ENCODE measurements at regions not wholly inside any gene's neighbourhood (a gene's known extent, or its start where the extent isn't known, plus 50 kb on each side); places are given as distances from the start of the nearest gene placed in this dataset.
"Not testable (repeated sequence)": the region's sequence is repeated elsewhere in the genome, so short reads cannot be mapped to it uniquely, and the experiment has no call there.

GRCh38 chr3:21898316-21898715, 147.3 kb upstream of the ZNF385D start:
- Histone ChIP-seq H3K27me3 (ENCODE audit: insufficient read depth, low read length) (no peaks in the 10 kb centered on the region), H3K9me3 (ENCODE audit: insufficient read depth, low read depth, low read length) (no peaks in the 10 kb centered on the region), H3K4me1 (ENCODE audit: insufficient read depth, low read length) (peaks cover under 1% of the 10 kb centered on the region; the same call in 1 of the 2 replicates), H3K4me3 (ENCODE audit: low read length) (no peak overlapping the region), H3K27ac (ENCODE audit: low read length) (no peak overlapping the region), H3K36me3 (ENCODE audit: insufficient read depth, low read depth, low read length) (no peaks in the 10 kb centered on the region), H3K9ac (ENCODE audit: low read depth, low read length) (no peak overlapping the region)

GRCh38 chr3:21901484-21901883, 150.5 kb upstream of the ZNF385D start:
- H3K27me3 ChIP-seq (ENCODE audit: insufficient read depth, low read length), result no peaks in the 10 kb centered on the region
- no peaks in the 10 kb centered on the region for H3K36me3 ChIP-seq (ENCODE audit: insufficient read depth, low read depth, low read length)
- no peaks in the 10 kb centered on the region; the same call in 1 of the 2 replicates for H3K4me1 ChIP-seq (ENCODE audit: insufficient read depth, low read length)
- H3K4me3 ChIP-seq (ENCODE audit: low read length), result no peak overlapping the region
- no peak overlapping the region for H3K27ac ChIP-seq (ENCODE audit: low read length)
- H3K9ac ChIP-seq (ENCODE audit: low read depth, low read length), result no peak overlapping the region
- no peaks in the 10 kb centered on the region for H3K9me3 ChIP-seq (ENCODE audit: insufficient read depth, low read depth, low read length)

- Histone ChIP-seq H3K36me3 (ENCODE audit: insufficient read depth, low read depth, low read length) (no peaks in the 10 kb centered on the region), H3K27ac (ENCODE audit: low read length) (no peak overlapping the region), H3K9ac (ENCODE audit: low read depth, low read length) (no peak overlapping the region), H3K9me3 (ENCODE audit: insufficient read depth, low read depth, low read length) (no peaks in the 10 kb centered on the region), H3K4me3 (ENCODE audit: low read length) (no peak overlapping the region), H3K4me1 (ENCODE audit: insufficient read depth, low read length) (no peaks in the 10 kb centered on the region; the same call in 1 of the 2 replicates), H3K27me3 (ENCODE audit: insufficient read depth, low read length) (no peaks in the 10 kb centered on the region)
Measured at GRCh38 chr3:21902956-21903355, 151.9 kb upstream of the ZNF385D start.

GRCh38 chr3:21909096-21909495, 158.1 kb upstream of the ZNF385D start:
- H3K27ac ChIP-seq (ENCODE audit: low read length), result no peak overlapping the region
- no peaks in the 10 kb centered on the region for H3K9me3 ChIP-seq (ENCODE audit: insufficient read depth, low read depth, low read length)
- H3K36me3 ChIP-seq (ENCODE audit: insufficient read depth, low read depth, low read length), result no peaks in the 10 kb centered on the region
- no peaks in the 10 kb centered on the region for H3K4me1 ChIP-seq (ENCODE audit: insufficient read depth, low read length)
- no peak overlapping the region for H3K9ac ChIP-seq (ENCODE audit: low read depth, low read length)
- no peak overlapping the region for H3K4me3 ChIP-seq (ENCODE audit: low read length)
- H3K27me3 ChIP-seq (ENCODE audit: insufficient read depth, low read length), result no peaks in the 10 kb centered on the region

GRCh38 chr3:21912711-21913110, 161.7 kb upstream of the ZNF385D start:
- no peak overlapping the region for H3K27ac ChIP-seq (ENCODE audit: low read length)
- no peak overlapping the region for H3K9ac ChIP-seq (ENCODE audit: low read depth, low read length)
- H3K4me1 ChIP-seq (ENCODE audit: insufficient read depth, low read length), result no peaks in the 10 kb centered on the region; the same call in 1 of the 2 replicates
- no peaks in the 10 kb centered on the region for H3K36me3 ChIP-seq (ENCODE audit: insufficient read depth, low read depth, low read length)
- no peak overlapping the region for H3K4me3 ChIP-seq (ENCODE audit: low read length)
- no peaks in the 10 kb centered on the region for H3K9me3 ChIP-seq (ENCODE audit: insufficient read depth, low read depth, low read length)
- no peaks in the 10 kb centered on the region for H3K27me3 ChIP-seq (ENCODE audit: insufficient read depth, low read length)

- no peak overlapping the region for H3K9ac ChIP-seq (ENCODE audit: low read depth, low read length)
- no peak overlapping the region for H3K4me3 ChIP-seq (ENCODE audit: low read length)
- no peaks in the 10 kb centered on the region; the same call in 1 of the 2 replicates for H3K4me1 ChIP-seq (ENCODE audit: insufficient read depth, low read length)
- no peaks in the 10 kb centered on the region for H3K9me3 ChIP-seq (ENCODE audit: insufficient read depth, low read depth, low read length)
- H3K27me3 ChIP-seq (ENCODE audit: insufficient read depth, low read length), result no peaks in the 10 kb centered on the region
- no peaks in the 10 kb centered on the region for H3K36me3 ChIP-seq (ENCODE audit: insufficient read depth, low read depth, low read length)
- no peak overlapping the region for H3K27ac ChIP-seq (ENCODE audit: low read length)
Measured at GRCh38 chr3:21913791-21914190, 162.8 kb upstream of the ZNF385D start.

GRCh38 chr3:21914451-21914850, 163.4 kb upstream of the ZNF385D start:
- no peak overlapping the region for H3K27ac ChIP-seq (ENCODE audit: low read length)
- no peaks in the 10 kb centered on the region for H3K36me3 ChIP-seq (ENCODE audit: insufficient read depth, low read depth, low read length)
- H3K4me3 ChIP-seq (ENCODE audit: low read length), result no peak overlapping the region
- H3K27me3 ChIP-seq (ENCODE audit: insufficient read depth, low read length), result no peaks in the 10 kb centered on the region
- H3K9ac ChIP-seq (ENCODE audit: low read depth, low read length), result no peak overlapping the region
- peaks cover 5% of the 10 kb centered on the region for H3K4me1 ChIP-seq (ENCODE audit: insufficient read depth, low read length)
- H3K9me3 ChIP-seq (ENCODE audit: insufficient read depth, low read depth, low read length), result no peaks in the 10 kb centered on the region

GRCh38 chr3:21919383-21919782, 168.4 kb upstream of the ZNF385D start:
- no peaks in the 10 kb centered on the region for H3K27me3 ChIP-seq (ENCODE audit: insufficient read depth, low read length)
- H3K9me3 ChIP-seq (ENCODE audit: insufficient read depth, low read depth, low read length), result no peaks in the 10 kb centered on the region
- no peak overlapping the region for H3K4me3 ChIP-seq (ENCODE audit: low read length)
- no peak overlapping the region for H3K27ac ChIP-seq (ENCODE audit: low read length)
- H3K36me3 ChIP-seq (ENCODE audit: insufficient read depth, low read depth, low read length), result no peaks in the 10 kb centered on the region
- H3K9ac ChIP-seq (ENCODE audit: low read depth, low read length), result no peak overlapping the region
- H3K4me1 ChIP-seq (ENCODE audit: insufficient read depth, low read length), result peaks cover 8% of the 10 kb centered on the region

GRCh38 chr3:21920421-21920861, 169.4 kb upstream of the ZNF385D start:
- H3K4me3 ChIP-seq (ENCODE audit: low read length), result no peak overlapping the region
- no peak overlapping the region for H3K9ac ChIP-seq (ENCODE audit: low read depth, low read length)
- no peaks in the 10 kb centered on the region for H3K27me3 ChIP-seq (ENCODE audit: insufficient read depth, low read length)
- no peak overlapping the region for H3K27ac ChIP-seq (ENCODE audit: low read length)
- peaks cover 8% of the 10 kb centered on the region for H3K4me1 ChIP-seq (ENCODE audit: insufficient read depth, low read length)
- H3K36me3 ChIP-seq (ENCODE audit: insufficient read depth, low read depth, low read length), result no peaks in the 10 kb centered on the region
- H3K9me3 ChIP-seq (ENCODE audit: insufficient read depth, low read depth, low read length), result no peaks in the 10 kb centered on the region

- H3K9me3 ChIP-seq (ENCODE audit: insufficient read depth, low read depth, low read length); H3K4me3 ChIP-seq (ENCODE audit: low read length); H3K4me1 ChIP-seq (ENCODE audit: insufficient read depth, low read length); H3K36me3 ChIP-seq (ENCODE audit: insufficient read depth, low read depth, low read length); H3K9ac ChIP-seq (ENCODE audit: low read depth, low read length); H3K27me3 ChIP-seq (ENCODE audit: insufficient read depth, low read length); H3K27ac ChIP-seq (ENCODE audit: low read length): not testable (repeated sequence)
Measured at GRCh38 chr3:21923156-21923555, 172.1 kb upstream of the ZNF385D start.

GRCh38 chr3:21927261-21927660, 176.3 kb upstream of the ZNF385D start:
- no peaks in the 10 kb centered on the region for H3K4me1 ChIP-seq (ENCODE audit: insufficient read depth, low read length)
- H3K9me3 ChIP-seq (ENCODE audit: insufficient read depth, low read depth, low read length), result no peaks in the 10 kb centered on the region
- no peaks in the 10 kb centered on the region for H3K36me3 ChIP-seq (ENCODE audit: insufficient read depth, low read depth, low read length)
- no peak overlapping the region for H3K4me3 ChIP-seq (ENCODE audit: low read length)
- H3K27ac ChIP-seq (ENCODE audit: low read length), result no peak overlapping the region
- H3K27me3 ChIP-seq (ENCODE audit: insufficient read depth, low read length), result no peaks in the 10 kb centered on the region
- no peak overlapping the region for H3K9ac ChIP-seq (ENCODE audit: low read depth, low read length)

- H3K27ac ChIP-seq (ENCODE audit: low read length), result no peak overlapping the region
- no peak overlapping the region for H3K9ac ChIP-seq (ENCODE audit: low read depth, low read length)
- H3K27me3 ChIP-seq (ENCODE audit: insufficient read depth, low read length), result no peaks in the 10 kb centered on the region
- H3K4me1 ChIP-seq (ENCODE audit: insufficient read depth, low read length), result no peaks in the 10 kb centered on the region
- no peak overlapping the region for H3K4me3 ChIP-seq (ENCODE audit: low read length)
- no peaks in the 10 kb centered on the region for H3K36me3 ChIP-seq (ENCODE audit: insufficient read depth, low read depth, low read length)
- H3K9me3 ChIP-seq (ENCODE audit: insufficient read depth, low read depth, low read length), result no peaks in the 10 kb centered on the region
Measured at GRCh38 chr3:21934591-21934990, 183.6 kb upstream of the ZNF385D start.

- Histone ChIP-seq H3K27ac (ENCODE audit: low read length) (no peak overlapping the region), H3K36me3 (ENCODE audit: insufficient read depth, low read depth, low read length) (no peaks in the 10 kb centered on the region), H3K4me1 (ENCODE audit: insufficient read depth, low read length) (no peaks in the 10 kb centered on the region), H3K4me3 (ENCODE audit: low read length) (no peak overlapping the region), H3K9ac (ENCODE audit: low read depth, low read length) (no peak overlapping the region), H3K27me3 (ENCODE audit: insufficient read depth, low read length) (no peaks in the 10 kb centered on the region), H3K9me3 (ENCODE audit: insufficient read depth, low read depth, low read length) (no peaks in the 10 kb centered on the region)
Measured at GRCh38 chr3:21936207-21936606, 185.2 kb upstream of the ZNF385D start.
